RWPE2 (cell line): ENCODE measurements at regions not wholly inside any gene's neighbourhood (a gene's known extent, or its start where the extent isn't known, plus 50 kb on each side); places are given as distances from the start of the nearest gene placed in this dataset.

Experiments used
- ATAC-seq: fragments of 200-7000 bp; cut with Tn5 transposase; 3 replicates; pipeline ENCODE4 v1.9.1; 2021; ENCODE audit warnings: low read depth
- DNase-seq: peaks from one replicate; pipeline ENCODE4 v3.0.0-alpha.2; 2020; ENCODE audit warnings: low spot score
- H3K27ac ChIP-seq: fragments of 450-650 bp; 2 replicates; pipeline ENCODE4 v1.5.1; 2017; ENCODE audit warnings: mild to moderate bottlenecking; ENCODE audit not compliant: poor library complexity, severe bottlenecking
- H3K27me3 ChIP-seq: fragments of 250-450 bp; sonication (Bioruptor Pico); 2 replicates; pipeline ENCODE4 v1.5.1; 2021; ENCODE audit warnings: mild to moderate bottlenecking, moderate library complexity; ENCODE audit not compliant: insufficient read depth, poor library complexity, severe bottlenecking
- H3K36me3 ChIP-seq: fragments of 250-450 bp; sonication (Bioruptor Pico); 2 replicates; pipeline ENCODE4 v1.5.1; 2020; ENCODE audit warnings: low read depth, mild to moderate bottlenecking, moderate library complexity
- H3K4me1 ChIP-seq: fragments of 250-450 bp; sonication (Bioruptor Pico); 2 replicates; pipeline ENCODE4 v1.5.1; 2021; ENCODE audit warnings: mild to moderate bottlenecking, moderate library complexity; ENCODE audit not compliant: insufficient read depth, poor library complexity, severe bottlenecking
- H3K4me3 ChIP-seq: fragments of 250-450 bp; sonication (Bioruptor Pico); 2 replicates; pipeline ENCODE4 v1.5.1; 2021; ENCODE audit warnings: mild to moderate bottlenecking, moderate library complexity; ENCODE audit not compliant: severe bottlenecking
- H3K9me3 ChIP-seq: fragments of 250-450 bp; sonication (Bioruptor Pico); 2 replicates; pipeline ENCODE4 v1.5.1; 2021; ENCODE audit warnings: mild to moderate bottlenecking, moderate library complexity; ENCODE audit not compliant: severe bottlenecking
- CTCF ChIP-seq: fragments of 450-650 bp; IDR thresholded peaks from one replicate; pipeline ENCODE4 v1.5.1; 2017; ENCODE audit warnings: mild to moderate bottlenecking, moderate library complexity; ENCODE audit not compliant: poor library complexity, severe bottlenecking

GRCh38 chr6:134676307-134677281, 273.3 kb downstream of the ALDH8A1 start:
- H3K4me1 ChIP-seq: peaks cover 18% of the 10 kb centered on the region
- DNase-seq: no peak
- no peaks in the 10 kb centered on the region for H3K9me3 ChIP-seq
- no peak for TF ChIP-seq CTCF
- peak overlapping the region; percentile 32 for H3K27ac ChIP-seq
- no peaks in the 10 kb centered on the region for H3K27me3 ChIP-seq
- no peak for ATAC-seq
- no peaks in the 10 kb centered on the region for H3K36me3 ChIP-seq
- no peak overlapping the region for H3K4me3 ChIP-seq

GRCh38 chr6:134675110-134676054, 274.5 kb downstream of the ALDH8A1 start:
- Histone ChIP-seq H3K4me3 (no peak overlapping the region), H3K27me3 (no peaks in the 10 kb centered on the region), H3K9me3 (no peaks in the 10 kb centered on the region), H3K27ac (no peak overlapping the region), H3K4me1 (peaks cover 18% of the 10 kb centered on the region), H3K36me3 (no peaks in the 10 kb centered on the region)
- ATAC-seq (no peak), DNase-seq (no peak)
- no peak for TF ChIP-seq CTCF

GRCh38 chr6:134674562-134674961, 275.3 kb downstream of the ALDH8A1 start:
- no peaks in the 10 kb centered on the region for H3K27me3 ChIP-seq
- H3K4me1 ChIP-seq: peaks cover 18% of the 10 kb centered on the region
- peak overlapping the region; percentile 73 for H3K27ac ChIP-seq
- H3K36me3 ChIP-seq: no peaks in the 10 kb centered on the region
- no peak overlapping the region for H3K4me3 ChIP-seq
- H3K9me3 ChIP-seq: no peaks in the 10 kb centered on the region
- DNase-seq (no peak), ATAC-seq (no peak)
- TF ChIP-seq CTCF: no peak

GRCh38 chr6:134669485-134669884, 280.4 kb downstream of the ALDH8A1 start:
- no peak for TF ChIP-seq CTCF
- DNase-seq: no peak

More at GRCh38 chr6:134669485-134669884, 280.4 kb downstream of the ALDH8A1 start:
- ATAC-seq: no peak
- Histone ChIP-seq H3K4me1 (peaks cover 11% of the 10 kb centered on the region), H3K27me3 (no peaks in the 10 kb centered on the region), H3K9me3 (no peaks in the 10 kb centered on the region), H3K36me3 (no peaks in the 10 kb centered on the region), H3K4me3 (no peak overlapping the region), H3K27ac (no peak overlapping the region)
